ENCODE measurements at regions not wholly inside any gene's neighbourhood (a gene's known extent, or its start where the extent isn't known, plus 50 kb on each side); places are given as distances from the start of the nearest gene placed in this dataset.

DNA sequence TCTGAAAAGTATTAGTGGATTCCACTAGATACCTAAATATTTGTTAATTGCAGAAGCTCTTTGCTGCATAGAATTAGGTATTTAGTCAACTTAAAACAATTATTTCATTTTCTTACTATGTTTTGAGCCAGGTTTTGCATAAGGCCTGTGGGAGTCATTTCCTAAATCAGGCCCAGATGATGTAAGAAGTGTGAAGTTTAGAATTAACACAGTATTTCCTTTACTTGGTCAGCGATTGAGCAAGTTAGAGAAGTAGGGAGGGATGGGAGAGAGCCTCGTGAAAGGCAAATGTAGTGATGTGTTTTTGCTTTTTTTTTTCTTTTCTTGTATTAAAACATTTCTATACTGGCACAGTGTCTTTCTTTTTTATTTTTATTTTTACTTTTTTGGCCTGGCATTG is 711.1 kb downstream of the HDGFL1 start:
- TF ChIP-seq POLR2A (IDR thresholded peaks at IDR 0.05), result no peak
- TF ChIP-seq, protein P1, sequence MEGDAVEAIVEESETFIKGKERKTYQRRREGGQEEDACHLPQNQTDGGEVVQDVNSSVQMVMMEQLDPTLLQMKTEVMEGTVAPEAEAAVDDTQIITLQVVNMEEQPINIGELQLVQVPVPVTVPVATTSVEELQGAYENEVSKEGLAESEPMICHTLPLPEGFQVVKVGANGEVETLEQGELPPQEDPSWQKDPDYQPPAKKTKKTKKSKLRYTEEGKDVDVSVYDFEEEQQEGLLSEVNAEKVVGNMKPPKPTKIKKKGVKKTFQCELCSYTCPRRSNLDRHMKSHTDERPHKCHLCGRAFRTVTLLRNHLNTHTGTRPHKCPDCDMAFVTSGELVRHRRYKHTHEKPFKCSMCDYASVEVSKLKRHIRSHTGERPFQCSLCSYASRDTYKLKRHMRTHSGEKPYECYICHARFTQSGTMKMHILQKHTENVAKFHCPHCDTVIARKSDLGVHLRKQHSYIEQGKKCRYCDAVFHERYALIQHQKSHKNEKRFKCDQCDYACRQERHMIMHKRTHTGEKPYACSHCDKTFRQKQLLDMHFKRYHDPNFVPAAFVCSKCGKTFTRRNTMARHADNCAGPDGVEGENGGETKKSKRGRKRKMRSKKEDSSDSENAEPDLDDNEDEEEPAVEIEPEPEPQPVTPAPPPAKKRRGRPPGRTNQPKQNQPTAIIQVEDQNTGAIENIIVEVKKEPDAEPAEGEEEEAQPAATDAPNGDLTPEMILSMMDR (IDR thresholded peaks at IDR 0.05), result no peak

Data from right lobe of liver (tissue), 4 donors.